ENCODE measurements at regions not wholly inside any gene's neighbourhood (a gene's known extent, or its start where the extent isn't known, plus 50 kb on each side); places are given as distances from the start of the nearest gene placed in this dataset.

DNA sequence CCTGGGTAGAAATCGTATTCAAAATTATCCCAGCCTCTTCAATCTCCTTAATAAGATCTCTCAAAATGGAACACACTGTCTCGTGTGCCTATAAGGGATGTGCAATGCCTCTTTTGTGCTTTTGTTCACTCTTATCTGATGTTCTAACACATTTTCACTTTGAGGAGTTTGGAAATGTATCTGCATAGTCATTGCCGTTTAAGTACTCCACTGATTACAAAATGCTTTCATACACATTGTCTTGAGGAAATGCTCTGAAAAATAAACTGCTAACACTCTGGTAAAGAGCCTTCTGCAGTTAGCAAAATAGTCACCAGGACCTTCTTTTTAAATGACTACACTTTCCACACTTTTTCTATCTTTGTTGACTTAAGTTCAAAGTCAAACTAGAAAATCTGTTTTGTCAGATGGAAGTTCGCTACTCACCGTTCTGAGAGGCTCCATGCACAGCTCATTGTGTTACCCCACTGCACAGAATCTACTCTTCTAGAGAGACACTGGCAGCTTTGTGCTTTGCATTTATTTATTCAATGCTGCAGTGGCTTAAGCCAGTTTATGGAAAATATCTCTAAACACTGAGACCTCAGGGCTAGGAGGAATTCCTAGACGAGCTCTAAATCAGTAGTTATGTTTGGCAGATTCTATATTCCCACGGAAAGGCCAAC lies 159.0 kb downstream of the CHIC2 start:
- no peak for ATAC-seq (ENCODE audit: low FRiP score)
- TF ChIP-seq, protein P1, sequence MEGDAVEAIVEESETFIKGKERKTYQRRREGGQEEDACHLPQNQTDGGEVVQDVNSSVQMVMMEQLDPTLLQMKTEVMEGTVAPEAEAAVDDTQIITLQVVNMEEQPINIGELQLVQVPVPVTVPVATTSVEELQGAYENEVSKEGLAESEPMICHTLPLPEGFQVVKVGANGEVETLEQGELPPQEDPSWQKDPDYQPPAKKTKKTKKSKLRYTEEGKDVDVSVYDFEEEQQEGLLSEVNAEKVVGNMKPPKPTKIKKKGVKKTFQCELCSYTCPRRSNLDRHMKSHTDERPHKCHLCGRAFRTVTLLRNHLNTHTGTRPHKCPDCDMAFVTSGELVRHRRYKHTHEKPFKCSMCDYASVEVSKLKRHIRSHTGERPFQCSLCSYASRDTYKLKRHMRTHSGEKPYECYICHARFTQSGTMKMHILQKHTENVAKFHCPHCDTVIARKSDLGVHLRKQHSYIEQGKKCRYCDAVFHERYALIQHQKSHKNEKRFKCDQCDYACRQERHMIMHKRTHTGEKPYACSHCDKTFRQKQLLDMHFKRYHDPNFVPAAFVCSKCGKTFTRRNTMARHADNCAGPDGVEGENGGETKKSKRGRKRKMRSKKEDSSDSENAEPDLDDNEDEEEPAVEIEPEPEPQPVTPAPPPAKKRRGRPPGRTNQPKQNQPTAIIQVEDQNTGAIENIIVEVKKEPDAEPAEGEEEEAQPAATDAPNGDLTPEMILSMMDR (IDR thresholded peaks at IDR 0.05), result no peak
- DNase-seq (ENCODE audit: low spot score), result no peak

DNA sequence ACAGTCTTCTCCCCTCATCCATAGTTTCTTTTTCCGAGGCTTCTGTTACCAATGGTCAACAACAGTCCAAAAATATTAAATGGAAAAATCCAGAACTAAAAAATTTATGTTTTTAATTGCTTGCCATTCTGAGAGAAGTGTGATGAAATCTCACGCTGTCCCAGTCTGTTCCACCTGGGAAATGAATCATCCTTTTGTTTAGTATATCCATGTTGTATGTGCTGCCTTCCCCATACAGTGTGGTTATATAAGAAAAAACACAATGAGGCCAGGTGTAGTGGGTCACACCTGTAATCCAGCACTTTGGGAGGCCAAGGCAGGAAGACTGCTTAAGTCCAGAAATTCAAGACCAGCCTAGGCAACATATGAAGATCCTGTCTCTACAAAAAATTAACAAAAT lies 161.6 kb downstream of the CHIC2 start:
- ATAC-seq (ENCODE audit: low FRiP score) (no peak), DNase-seq (ENCODE audit: low spot score) (no peak)
- TF ChIP-seq, protein P1 (IDR thresholded peaks at IDR 0.05), result no peak

DNA sequence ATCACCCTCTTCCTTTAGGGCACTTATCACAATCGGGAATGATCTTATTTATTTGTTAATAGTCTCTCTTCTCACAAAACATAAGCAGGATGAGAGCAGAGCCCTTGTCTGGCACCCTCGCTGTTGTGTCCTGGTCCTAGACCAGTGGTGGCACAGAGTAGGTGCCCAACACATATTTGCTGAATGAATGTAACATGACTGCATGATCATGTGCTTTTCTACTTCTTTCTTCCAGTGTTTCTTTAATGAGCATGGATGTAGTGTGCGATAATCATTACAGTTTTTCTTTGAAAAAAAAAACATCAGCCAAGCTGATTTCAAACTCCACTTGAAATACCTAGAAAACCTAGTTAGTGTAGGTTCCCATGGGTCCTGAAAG lies 164.1 kb downstream of the CHIC2 start:
- ATAC-seq (ENCODE audit: low FRiP score) (peak; percentile 22), DNase-seq (ENCODE audit: low spot score) (no peak)
- TF ChIP-seq, protein P1 (IDR thresholded peaks at IDR 0.05), result no peak

DNA sequence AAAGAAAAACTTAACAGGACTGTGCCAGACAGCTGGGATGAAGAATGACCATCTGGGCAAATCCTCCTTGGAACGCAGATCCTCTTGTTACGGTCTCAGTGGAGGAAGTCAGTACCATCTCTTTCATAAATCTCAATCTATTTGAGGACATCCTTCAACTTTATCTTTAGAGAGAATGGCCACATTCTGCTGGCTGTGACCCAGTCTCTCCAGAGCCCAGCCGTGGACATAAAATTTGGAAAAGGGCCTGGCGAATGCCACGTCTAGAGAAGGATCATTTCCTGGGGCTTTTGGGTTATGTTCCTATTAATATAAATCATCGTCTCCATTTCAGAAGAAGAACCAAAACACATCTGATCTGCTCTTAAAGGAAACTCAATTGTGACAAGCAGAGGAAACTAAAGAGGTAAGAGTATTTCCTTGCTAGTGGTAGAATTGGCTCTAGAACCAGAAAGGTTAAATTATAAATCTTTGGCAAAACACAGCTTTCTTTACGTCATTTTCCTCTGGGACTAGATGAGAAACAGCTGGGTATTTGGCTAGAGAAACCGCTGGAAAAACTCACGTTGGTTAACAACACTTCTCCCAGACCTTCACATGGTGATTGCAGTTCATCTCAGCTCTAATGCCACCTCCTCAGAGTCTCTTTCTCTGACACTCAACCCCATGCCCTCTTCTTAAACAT lies 164.7 kb downstream of the CHIC2 start:
- TF ChIP-seq, protein P1 (IDR thresholded peaks at IDR 0.05), result no peak
- ATAC-seq (ENCODE audit: low FRiP score) (peak; percentile 60), DNase-seq (ENCODE audit: low spot score) (no peak)

DNA sequence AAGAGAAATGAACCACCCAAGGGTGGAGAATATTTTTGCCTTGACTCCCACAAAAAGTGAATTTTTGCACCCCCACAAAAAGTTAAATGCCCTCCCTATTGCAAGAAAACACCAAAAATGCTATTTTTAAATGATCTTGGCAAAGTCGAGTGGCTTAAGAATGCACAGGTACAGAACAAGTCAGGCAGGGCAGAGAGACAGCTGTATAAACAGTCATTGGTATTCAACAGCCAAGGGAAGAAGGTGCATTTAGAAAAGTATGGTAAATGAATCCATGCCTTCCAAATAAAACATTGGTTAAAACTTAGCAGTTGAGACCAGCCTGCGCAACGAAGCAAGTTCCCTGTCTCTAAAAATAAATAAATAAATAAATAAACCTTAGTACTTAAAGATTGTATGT lies 169.3 kb downstream of the CHIC2 start:
- DNase-seq (ENCODE audit: low spot score) (no peak), ATAC-seq (ENCODE audit: low FRiP score) (no peak)
- TF ChIP-seq, protein P1 (IDR thresholded peaks at IDR 0.05), result no peak

DNA sequence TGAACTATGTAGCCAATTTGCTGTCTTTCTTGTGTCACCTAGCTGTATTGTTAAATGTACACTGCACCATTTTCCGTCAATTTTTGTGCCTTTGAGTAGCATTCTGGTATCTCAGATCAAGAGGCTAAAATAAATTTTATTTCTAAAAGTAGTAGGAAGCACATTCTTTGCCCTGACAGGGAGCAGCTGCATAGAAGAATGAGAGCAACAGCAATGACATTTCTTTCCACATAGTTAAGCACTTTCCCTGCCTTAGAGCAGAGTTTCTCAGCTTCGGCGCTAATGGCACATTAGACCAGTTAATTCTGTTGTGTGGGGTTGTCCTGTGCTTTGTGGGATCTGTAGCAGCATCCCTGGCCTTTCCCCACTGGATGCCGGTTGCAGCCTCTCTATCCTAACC lies 173.9 kb downstream of the CHIC2 start:
- TF ChIP-seq, protein P1 (IDR thresholded peaks at IDR 0.05), result no peak
- DNase-seq (ENCODE audit: low spot score) (no peak), ATAC-seq (ENCODE audit: low FRiP score) (no peak)

Measured in omental fat pad (tissue), 3 donors.